ENCODE measurements at regions not wholly inside any gene's neighbourhood (a gene's known extent, or its start where the extent isn't known, plus 50 kb on each side); places are given as distances from the start of the nearest gene placed in this dataset.

- no peak for TF ChIP-seq E2F6 (IDR thresholded peaks at IDR 0.05; ENCODE audit: borderline replicate concordance, low read depth)
- no peak for TF ChIP-seq MAZ (IDR thresholded peaks at IDR 0.05; ENCODE audit: borderline replicate concordance, low read depth, low read length)
- TF ChIP-seq USF2 (IDR thresholded peaks at IDR 0.05) = no peak
- TF ChIP-seq HEYL (CRISPR knock-in tag; IDR thresholded peaks at IDR 0.05) = no peak
- no peak for TF ChIP-seq CTCF (IDR thresholded peaks at IDR 0.05)
Measured at GRCh38 chr1:219293410-219293809, 119.7 kb downstream of the LYPLAL1 start (continued).

- Histone ChIP-seq H3K4me3 (no peak overlapping the region), H3K9me3 (no peaks in the 10 kb centered on the region), H3K4me1 (peaks cover 14% of the 10 kb centered on the region; the same call in 2 of the 3 replicates), H3K4me2 (no peak overlapping the region), H3K27ac (no peak overlapping the region)
- DNase-seq (ENCODE audit: low read depth in 1 of 2, low spot score in 1 of 2) = no peak
- POLR2A ChIA-PET = no interaction called here
- whole genome bisulfite sequencing (ENCODE audit: missing lambda C conversion rate) = 92% methylated on average over 3 of the region's 3 CpGs
- FAIRE-seq = no peak
- no peak for ATAC-seq
- CTCF ChIA-PET = no interaction called here
- TF ChIP-seq BCL3 (IDR thresholded peaks at IDR 0.05) = no peak
Measured at GRCh38 chr1:219292999-219293398, 119.3 kb downstream of the LYPLAL1 start.

GRCh38 chr1:219292341-219292740 is 118.7 kb downstream of the LYPLAL1 start:
- Histone ChIP-seq H3K4me1 (peaks cover 14% of the 10 kb centered on the region; the same call in 2 of the 3 replicates), H3K27ac (no peak overlapping the region), H3K9me3 (no peaks in the 10 kb centered on the region), H3K4me3 (no peak overlapping the region), H3K4me2 (no peak overlapping the region)
- TF ChIP-seq RCOR1 (IDR thresholded peaks at IDR 0.05; ENCODE audit: low read depth, low read length) (no peak), RAD21 (conservative IDR thresholded peaks at IDR 0.05 in 1 of 2, IDR thresholded peaks at IDR 0.05 in 1 of 2) (no peak)
- DNase-seq (ENCODE audit: low read depth in 1 of 2, low spot score in 1 of 2) (no peak), ATAC-seq (no peak), FAIRE-seq (no peak)
- ChIA-PET CTCF (no interaction called here), POLR2A (no interaction called here)

- FAIRE-seq = no peak
- Histone ChIP-seq H3K4me1 (no peaks in the 10 kb centered on the region), H3K27ac (no peak overlapping the region), H3K4me3 (no peak overlapping the region), H3K4me2 (no peak overlapping the region), H3K9me3 (no peaks in the 10 kb centered on the region)
- 66% methylated on average over 6 of the region's 6 CpGs for WGBS (ENCODE audit: missing lambda C conversion rate)
- ChIA-PET CTCF (no interaction called here), POLR2A (no interaction called here)
- no peak for ATAC-seq
- no peak for DNase-seq (ENCODE audit: low read depth in 1 of 2, low spot score in 1 of 2)
- no peak for TF ChIP-seq RCOR1 (IDR thresholded peaks at IDR 0.05; ENCODE audit: low read depth, low read length)
- no peak for TF ChIP-seq USF2 (IDR thresholded peaks at IDR 0.05)
- TF ChIP-seq BCL3 (IDR thresholded peaks at IDR 0.05) = no peak
- no peak for TF ChIP-seq JUN (IDR thresholded peaks at IDR 0.05)
- TF ChIP-seq CTCF (IDR thresholded peaks at IDR 0.05) = no peak
- TF ChIP-seq CEBPB (IDR thresholded peaks at IDR 0.05) = no peak
- TF ChIP-seq HEYL (CRISPR knock-in tag; IDR thresholded peaks at IDR 0.05) = no peak
- no peak for TF ChIP-seq POLR2A (IDR thresholded peaks at IDR 0.05; ENCODE audit: low read length)
- TF ChIP-seq ZNF302 (CRISPR knock-in tag; IDR thresholded peaks at IDR 0.05) = no peak
- no peak for TF ChIP-seq NPAS2 (CRISPR knock-in tag; IDR thresholded peaks at IDR 0.05; ENCODE audit: borderline replicate concordance)
- TF ChIP-seq RFX5 (IDR thresholded peaks at IDR 0.05) = no peak
- no peak for TF ChIP-seq JUNB (IDR thresholded peaks at IDR 0.05)
- TF ChIP-seq BHLHE40 (IDR thresholded peaks at IDR 0.05; ENCODE audit: low read depth, low read length) = no peak
- TF ChIP-seq REST (IDR thresholded peaks at IDR 0.05) = no peak
- TF ChIP-seq FOXS1 (CRISPR knock-in tag; IDR thresholded peaks at IDR 0.05) = no peak
Measured at GRCh38 chr1:219289171-219289570, 115.5 kb downstream of the LYPLAL1 start.

Measured in A549 (cell line).